ENCODE measurements at regions not wholly inside any gene's neighbourhood (a gene's known extent, or its start where the extent isn't known, plus 50 kb on each side); places are given as distances from the start of the nearest gene placed in this dataset.

DNA sequence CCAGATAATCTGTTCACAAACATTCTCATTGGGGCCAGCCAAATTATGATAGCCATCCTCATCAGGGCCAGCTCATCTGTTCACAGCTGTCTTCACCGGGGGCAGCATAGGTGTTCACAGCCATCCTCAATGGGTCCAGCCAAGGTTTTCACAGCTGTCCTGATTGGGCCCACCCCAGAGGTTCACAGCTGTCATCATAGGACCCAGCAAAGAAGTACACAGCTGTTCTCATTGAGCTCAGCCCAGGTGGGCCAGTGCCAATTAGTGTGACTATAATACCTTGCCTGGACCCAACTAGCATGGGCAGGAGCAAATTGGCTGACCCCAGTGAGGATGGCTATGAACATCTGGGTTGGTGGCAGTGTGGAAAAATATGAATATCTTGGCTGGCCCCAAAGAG, 1166.0 kb downstream of the UQCRFS1 start:
- Histone ChIP-seq H3K36me3 (replicated peaks in 1 of 2; ENCODE audit: insufficient read depth in 1 of 2, low read depth in 2 of 2) (no peaks in the 10 kb centered on the region), H3K4me1 (no peaks in the 10 kb centered on the region), H3K27ac (no peak overlapping the region), H3K4me3 (no peak overlapping the region), H3K27me3 (no peaks in the 10 kb centered on the region), H3K9me3 (no peaks in the 10 kb centered on the region)
- DNase-seq, result no peak
- intact Hi-C loops (cut with DNase I), result no loop called here
- WGBS, 2 donors, result 93% methylated on average over 1 of the region's 1 CpG; no CpG with 5 or more reads in 1 of the 2 donors
- TF ChIP-seq POLR2A (IDR thresholded peaks at IDR 0.05), result no peak
- TF ChIP-seq, protein P1, sequence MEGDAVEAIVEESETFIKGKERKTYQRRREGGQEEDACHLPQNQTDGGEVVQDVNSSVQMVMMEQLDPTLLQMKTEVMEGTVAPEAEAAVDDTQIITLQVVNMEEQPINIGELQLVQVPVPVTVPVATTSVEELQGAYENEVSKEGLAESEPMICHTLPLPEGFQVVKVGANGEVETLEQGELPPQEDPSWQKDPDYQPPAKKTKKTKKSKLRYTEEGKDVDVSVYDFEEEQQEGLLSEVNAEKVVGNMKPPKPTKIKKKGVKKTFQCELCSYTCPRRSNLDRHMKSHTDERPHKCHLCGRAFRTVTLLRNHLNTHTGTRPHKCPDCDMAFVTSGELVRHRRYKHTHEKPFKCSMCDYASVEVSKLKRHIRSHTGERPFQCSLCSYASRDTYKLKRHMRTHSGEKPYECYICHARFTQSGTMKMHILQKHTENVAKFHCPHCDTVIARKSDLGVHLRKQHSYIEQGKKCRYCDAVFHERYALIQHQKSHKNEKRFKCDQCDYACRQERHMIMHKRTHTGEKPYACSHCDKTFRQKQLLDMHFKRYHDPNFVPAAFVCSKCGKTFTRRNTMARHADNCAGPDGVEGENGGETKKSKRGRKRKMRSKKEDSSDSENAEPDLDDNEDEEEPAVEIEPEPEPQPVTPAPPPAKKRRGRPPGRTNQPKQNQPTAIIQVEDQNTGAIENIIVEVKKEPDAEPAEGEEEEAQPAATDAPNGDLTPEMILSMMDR (IDR thresholded peaks at IDR 0.05), result no peak
- no peak for ATAC-seq

DNA sequence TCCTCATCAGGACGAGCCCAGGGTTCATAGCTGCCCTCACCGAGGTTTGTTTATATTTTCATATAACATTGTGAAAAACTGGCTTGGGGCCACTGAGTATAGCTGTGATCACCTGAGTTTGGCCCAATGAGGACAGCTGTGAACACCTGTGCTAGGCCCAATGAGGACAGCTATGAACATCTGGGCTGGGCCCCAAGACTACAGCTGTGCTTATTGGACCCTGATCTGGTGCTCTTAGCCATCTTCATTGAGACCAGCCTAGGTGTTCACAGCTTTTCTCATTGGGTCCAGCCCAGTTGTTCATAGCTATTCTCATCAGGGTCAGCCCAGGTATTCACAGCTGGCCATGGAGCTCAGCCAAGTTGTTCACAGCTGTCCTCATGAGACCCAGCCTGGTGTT, 1167.3 kb downstream of the UQCRFS1 start:
- no peak for TF ChIP-seq POLR2A (IDR thresholded peaks at IDR 0.05)
- TF ChIP-seq, protein P1 (IDR thresholded peaks at IDR 0.05), result no peak
- no peak for ATAC-seq
- Histone ChIP-seq H3K27me3 (no peaks in the 10 kb centered on the region), H3K9me3 (no peaks in the 10 kb centered on the region), H3K36me3 (replicated peaks in 1 of 2; ENCODE audit: insufficient read depth in 1 of 2, low read depth in 2 of 2) (no peaks in the 10 kb centered on the region), H3K4me1 (no peaks in the 10 kb centered on the region), H3K27ac (no peak overlapping the region), H3K4me3 (no peak overlapping the region)
- 50 to 65% methylated on average over 2 of the region's 2 CpGs for WGBS, 2 donors
- intact Hi-C loops (cut with DNase I), result no loop called here
- DNase-seq, result no peak

DNA sequence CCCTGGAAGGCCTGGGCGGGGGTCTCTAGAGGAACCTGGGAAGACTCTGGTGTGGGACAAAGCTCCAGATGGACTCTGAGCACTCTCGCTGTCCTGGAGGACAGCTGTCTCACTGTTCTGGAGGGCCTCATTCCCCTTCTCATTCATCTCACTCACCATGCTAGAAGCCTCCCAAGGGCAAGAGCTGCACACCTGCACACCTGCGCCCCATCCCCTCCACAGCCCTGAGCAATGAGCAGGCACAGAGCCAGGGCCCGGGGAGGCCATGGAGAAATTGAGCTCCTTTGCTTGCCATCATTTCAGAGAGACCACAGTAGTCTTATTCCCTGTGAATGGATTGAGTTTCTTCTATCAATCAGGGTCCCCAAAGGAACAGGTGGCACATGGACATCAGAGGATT, 1168.5 kb downstream of the UQCRFS1 start:
- Histone ChIP-seq H3K36me3 (replicated peaks in 1 of 2; ENCODE audit: insufficient read depth in 1 of 2, low read depth in 2 of 2) (no peaks in the 10 kb centered on the region), H3K27ac (no peak overlapping the region), H3K9me3 (no peaks in the 10 kb centered on the region), H3K4me1 (no peaks in the 10 kb centered on the region), H3K27me3 (no peaks in the 10 kb centered on the region), H3K4me3 (no peak overlapping the region)
- 68 to 79% methylated on average over 4 of the region's 4 CpGs for WGBS, 2 donors
- intact Hi-C loops (cut with DNase I), result no loop called here
- DNase-seq, result no peak
- TF ChIP-seq, protein P1 (IDR thresholded peaks at IDR 0.05), result no peak
- TF ChIP-seq POLR2A (IDR thresholded peaks at IDR 0.05), result no peak
- no peak for ATAC-seq

DNA sequence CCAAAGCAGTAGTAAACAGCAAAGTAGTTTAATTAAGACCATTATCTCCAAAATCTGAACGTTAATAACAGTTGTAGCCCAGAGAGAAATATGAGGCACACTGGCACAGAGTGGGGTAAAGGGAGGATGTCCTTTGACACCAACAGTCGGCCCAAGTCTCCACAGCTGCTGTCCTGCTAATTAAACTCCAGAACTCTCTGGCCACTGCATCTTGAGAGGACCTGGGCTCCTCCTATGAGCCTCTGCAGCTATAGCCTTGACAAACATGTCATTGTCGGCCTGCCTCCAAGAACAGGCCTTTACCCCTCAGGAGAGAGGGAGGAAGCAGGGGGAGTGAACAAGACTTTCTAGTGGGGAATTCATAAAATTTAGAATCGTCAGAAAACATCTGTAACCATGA, 1170.4 kb downstream of the UQCRFS1 start:
- Histone ChIP-seq H3K4me1 (no peaks in the 10 kb centered on the region), H3K36me3 (replicated peaks in 1 of 2; ENCODE audit: insufficient read depth in 1 of 2, low read depth in 2 of 2) (no peaks in the 10 kb centered on the region), H3K27me3 (no peaks in the 10 kb centered on the region), H3K27ac (no peak overlapping the region), H3K9me3 (no peaks in the 10 kb centered on the region), H3K4me3 (no peak overlapping the region)
- TF ChIP-seq POLR2A (IDR thresholded peaks at IDR 0.05), result no peak
- TF ChIP-seq, protein P1 (IDR thresholded peaks at IDR 0.05), result no peak
- ATAC-seq, result no peak
- WGBS, 2 donors, result 44 to 45% methylated on average over 4 of the region's 4 CpGs
- DNase-seq, result no peak
- intact Hi-C loops (cut with DNase I), result no loop called here

DNA sequence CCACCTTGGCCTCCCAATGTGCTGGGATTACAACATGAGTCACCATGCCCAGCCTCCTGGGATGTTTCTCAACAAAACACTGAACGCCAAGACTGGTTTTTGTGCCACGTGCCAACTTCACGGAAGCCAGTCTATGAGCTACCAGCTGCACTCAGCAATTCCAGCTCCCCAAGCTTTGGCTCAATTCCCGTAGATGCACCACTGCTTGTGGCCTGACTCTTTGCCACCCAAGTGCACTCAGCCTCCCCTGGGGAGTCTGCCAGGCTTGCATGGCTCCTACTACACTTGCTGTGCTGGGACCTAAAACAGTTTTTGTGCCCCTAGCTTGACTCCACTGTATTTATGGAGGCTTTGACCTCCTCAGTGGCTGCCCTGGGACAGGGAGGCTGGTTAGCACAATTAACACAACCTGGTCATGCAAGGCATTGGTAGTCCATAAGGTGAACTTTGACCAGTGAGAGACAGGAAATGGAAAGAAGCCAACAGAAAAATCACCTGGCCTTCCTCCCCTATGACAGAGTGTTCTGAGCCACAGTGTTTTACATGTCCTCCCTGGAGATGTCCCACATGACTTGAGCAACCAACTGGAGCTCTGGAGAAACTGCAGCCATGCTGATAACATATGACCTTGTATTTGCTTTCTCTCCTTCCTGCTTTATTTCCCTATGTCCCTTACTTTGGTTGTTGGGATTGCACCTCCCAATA, 1173.1 kb downstream of the UQCRFS1 start:
- Histone ChIP-seq H3K27me3 (no peaks in the 10 kb centered on the region), H3K36me3 (replicated peaks in 1 of 2; ENCODE audit: insufficient read depth in 1 of 2, low read depth in 2 of 2) (no peaks in the 10 kb centered on the region), H3K9me3 (no peaks in the 10 kb centered on the region), H3K4me1 (no peaks in the 10 kb centered on the region), H3K27ac (no peak overlapping the region), H3K4me3 (no peak overlapping the region)
- DNase-seq (peak in 3 of 4 donors; percentile 18 to 72 (median 46)), ATAC-seq (peak; percentile 50)
- intact Hi-C loops (cut with DNase I), result no loop called here
- TF ChIP-seq, protein P1 (IDR thresholded peaks at IDR 0.05), result no peak
- no peak for TF ChIP-seq POLR2A (IDR thresholded peaks at IDR 0.05)
- WGBS, 2 donors, result 42 to 65% methylated on average over 4 of the region's 4 CpGs
